22Rv1 (cell line): ENCODE measurements at regions not wholly inside any gene's neighbourhood (a gene's known extent, or its start where the extent isn't known, plus 50 kb on each side); places are given as distances from the start of the nearest gene placed in this dataset.

ENCODE experiments used
- H3K27ac ChIP-seq: fragments of 450-650 bp; 2 replicates; pipeline ENCODE4 v1.5.1; 2017
- ZFX ChIP-seq: fragments of 450-650 bp; IDR thresholded peaks from 2 replicates; pipeline ENCODE4 v1.6.1; 2017; ENCODE audit warnings: antibody characterized with exemption, borderline replicate concordance
- TF ChIP-seq, protein P1 (sequence below): fragments of 450-650 bp; IDR thresholded peaks from 2 replicates; pipeline ENCODE4 v1.5.1; 2017; ENCODE audit warnings: mild to moderate bottlenecking

DNA sequence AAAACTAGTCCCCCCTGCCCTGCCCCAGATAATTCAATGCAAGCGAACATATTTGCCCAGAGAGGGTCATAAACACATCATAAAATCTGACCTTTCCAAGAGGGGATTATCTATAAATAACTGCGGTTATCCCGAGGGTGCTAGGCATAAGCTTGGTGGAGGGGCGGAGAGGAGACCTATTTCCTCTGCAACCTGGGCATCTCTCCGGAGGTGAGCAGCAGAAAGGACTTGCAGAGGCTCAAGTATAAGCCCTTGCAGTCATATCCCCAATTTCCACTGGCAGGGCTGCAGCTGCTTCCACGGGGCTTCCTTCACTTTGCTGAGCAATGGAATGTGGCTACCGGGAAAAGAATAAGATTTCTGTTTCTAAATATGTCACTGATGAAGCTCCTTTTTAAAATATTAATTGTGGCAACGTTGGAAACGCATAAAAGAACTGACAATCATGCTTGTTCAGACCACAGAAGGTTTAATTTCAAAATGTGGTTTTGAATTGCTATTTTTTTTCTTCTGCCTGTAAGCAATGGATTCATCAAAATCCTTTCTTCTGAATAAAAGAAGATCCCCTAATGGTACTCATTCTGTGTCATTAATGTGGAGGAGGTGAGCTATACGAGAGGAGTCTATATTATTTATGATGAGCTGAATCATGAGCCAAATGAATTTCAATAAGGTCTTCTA, 268.9 kb upstream of the ATP2B1 start:
- TF ChIP-seq, protein P1, sequence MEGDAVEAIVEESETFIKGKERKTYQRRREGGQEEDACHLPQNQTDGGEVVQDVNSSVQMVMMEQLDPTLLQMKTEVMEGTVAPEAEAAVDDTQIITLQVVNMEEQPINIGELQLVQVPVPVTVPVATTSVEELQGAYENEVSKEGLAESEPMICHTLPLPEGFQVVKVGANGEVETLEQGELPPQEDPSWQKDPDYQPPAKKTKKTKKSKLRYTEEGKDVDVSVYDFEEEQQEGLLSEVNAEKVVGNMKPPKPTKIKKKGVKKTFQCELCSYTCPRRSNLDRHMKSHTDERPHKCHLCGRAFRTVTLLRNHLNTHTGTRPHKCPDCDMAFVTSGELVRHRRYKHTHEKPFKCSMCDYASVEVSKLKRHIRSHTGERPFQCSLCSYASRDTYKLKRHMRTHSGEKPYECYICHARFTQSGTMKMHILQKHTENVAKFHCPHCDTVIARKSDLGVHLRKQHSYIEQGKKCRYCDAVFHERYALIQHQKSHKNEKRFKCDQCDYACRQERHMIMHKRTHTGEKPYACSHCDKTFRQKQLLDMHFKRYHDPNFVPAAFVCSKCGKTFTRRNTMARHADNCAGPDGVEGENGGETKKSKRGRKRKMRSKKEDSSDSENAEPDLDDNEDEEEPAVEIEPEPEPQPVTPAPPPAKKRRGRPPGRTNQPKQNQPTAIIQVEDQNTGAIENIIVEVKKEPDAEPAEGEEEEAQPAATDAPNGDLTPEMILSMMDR, result no peak
- no peak for TF ChIP-seq ZFX
- H3K27ac ChIP-seq, result no peak overlapping the region

DNA sequence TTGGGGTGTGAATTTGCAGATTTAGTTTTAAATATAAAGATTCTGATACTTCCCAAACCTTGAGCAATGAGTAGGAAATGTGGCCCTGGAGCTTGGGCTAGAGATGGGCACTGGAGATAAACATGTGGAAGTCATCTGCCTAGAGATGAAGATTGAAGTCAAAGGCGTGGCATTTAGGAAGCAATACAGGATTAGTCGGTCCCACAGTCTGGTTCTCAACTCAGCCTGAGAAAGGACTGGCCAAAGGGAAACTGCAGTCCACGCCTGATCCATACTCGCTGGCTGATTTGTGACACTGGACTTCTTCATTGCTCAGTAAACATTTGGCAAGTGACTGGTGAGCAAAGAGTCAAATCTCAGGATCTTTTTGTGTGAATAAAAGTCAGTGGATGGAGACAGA, 268.2 kb upstream of the ATP2B1 start:
- no peak overlapping the region for H3K27ac ChIP-seq
- no peak for TF ChIP-seq ZFX
- TF ChIP-seq, protein P1, result no peak

DNA sequence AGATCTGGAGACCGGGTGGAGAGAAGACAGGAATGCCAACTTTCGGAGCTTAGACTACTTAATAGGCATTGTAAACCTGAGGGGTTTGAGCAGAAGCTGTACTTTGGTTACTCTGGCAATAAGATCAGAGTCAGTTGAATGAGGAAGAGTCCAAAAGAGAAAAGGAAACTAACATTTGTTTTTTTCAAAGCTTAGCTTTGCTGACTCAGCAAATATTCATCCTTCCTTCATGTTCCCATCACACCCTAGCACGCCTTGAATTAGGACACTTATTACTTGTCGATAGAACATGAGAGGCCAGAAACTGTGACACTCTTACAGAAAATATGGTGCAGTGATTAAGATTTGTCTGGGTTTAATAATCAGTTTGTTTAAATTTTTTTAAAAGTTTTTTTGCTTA, 266.9 kb upstream of the ATP2B1 start:
- no peak overlapping the region for H3K27ac ChIP-seq
- TF ChIP-seq ZFX, result no peak
- TF ChIP-seq, protein P1, result no peak

DNA sequence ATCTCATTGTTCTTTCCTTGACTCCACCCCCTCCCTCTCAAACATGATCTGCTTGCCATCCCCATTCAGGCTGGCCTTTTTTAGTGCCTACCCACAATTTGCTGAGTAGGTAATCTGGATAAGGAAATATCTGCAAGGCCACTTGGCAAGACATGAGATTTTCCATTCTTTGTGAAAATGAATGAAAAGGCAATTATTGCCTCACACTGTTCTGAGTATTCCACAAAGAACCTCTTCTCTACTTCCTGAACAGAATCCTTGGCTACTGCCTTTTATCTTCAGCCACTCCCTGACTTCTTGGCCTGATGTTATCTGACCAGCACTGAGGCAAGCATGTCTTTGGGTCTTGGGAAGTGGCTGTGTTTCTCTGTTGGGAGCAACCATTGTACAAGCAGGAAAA, 263.2 kb upstream of the ATP2B1 start:
- no peak for TF ChIP-seq ZFX
- TF ChIP-seq, protein P1, result no peak
- no peak overlapping the region for H3K27ac ChIP-seq

DNA sequence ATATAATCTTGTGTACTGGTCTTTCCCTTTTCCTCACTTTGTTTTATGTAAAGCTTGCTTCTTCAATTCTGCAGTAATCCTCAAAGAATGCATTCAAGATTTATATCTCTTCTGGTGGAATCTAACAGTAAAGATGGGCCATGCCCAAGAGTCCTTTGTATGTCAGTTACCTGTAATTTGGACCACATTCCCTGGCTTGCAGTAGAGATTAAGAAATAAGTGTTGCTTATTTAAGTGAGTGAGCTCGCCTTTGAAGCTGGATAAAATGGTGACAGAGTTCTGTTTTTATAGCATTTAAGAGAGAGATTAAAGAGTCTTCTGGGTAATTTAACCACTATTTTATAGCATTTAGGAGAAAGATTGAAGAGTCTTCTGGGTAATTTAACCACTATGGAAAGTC, 262.1 kb upstream of the ATP2B1 start:
- H3K27ac ChIP-seq, result no peak overlapping the region
- TF ChIP-seq ZFX, result no peak
- TF ChIP-seq, protein P1, result no peak

DNA sequence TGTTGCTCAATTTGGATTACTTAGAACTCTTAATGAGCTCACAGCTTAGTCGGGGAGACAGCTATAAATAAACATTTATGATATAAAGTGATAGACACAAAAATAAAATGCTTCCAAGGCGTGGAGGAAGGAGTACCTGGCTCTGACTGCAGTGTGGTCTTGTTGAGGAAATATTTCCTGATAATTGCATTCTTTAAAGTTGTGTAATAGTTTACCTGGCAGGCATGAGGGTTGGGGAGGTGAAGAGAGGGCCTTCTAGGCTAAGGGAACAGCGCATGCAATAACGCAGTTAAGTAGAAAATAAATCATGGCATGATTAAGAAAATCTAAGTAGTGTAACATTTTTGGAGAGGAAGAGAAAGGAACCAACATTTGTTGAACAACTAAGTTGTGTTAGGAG, 260.5 kb upstream of the ATP2B1 start:
- TF ChIP-seq, protein P1, result no peak
- no peak for TF ChIP-seq ZFX
- no peak overlapping the region for H3K27ac ChIP-seq

DNA sequence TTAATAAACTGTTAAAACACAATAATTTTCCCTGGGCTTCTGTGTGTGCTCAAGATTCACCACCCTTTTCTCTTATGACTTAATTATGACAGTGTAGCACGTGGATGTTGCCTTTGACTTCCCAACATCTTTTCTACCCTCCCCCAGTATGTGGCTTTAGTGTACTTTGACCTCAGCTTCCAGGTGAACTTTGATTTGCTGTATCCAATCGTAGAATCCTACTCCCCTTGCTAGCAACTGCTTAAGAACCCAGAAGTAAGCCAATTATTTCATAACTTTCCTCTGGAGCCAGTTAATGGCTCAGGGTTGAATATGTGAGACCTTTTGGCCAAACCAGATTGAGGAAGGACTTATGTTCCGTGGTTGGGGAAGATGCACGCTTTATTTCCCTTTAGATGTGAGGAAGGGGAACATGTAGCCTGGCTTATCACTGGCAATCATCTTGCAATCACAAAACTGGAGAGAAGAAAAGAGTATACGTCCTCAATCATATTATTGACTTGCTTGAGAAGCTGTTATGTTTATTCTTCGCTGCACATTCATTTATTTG, 259.6 kb upstream of the ATP2B1 start:
- TF ChIP-seq, protein P1, result no peak
- TF ChIP-seq ZFX, result no peak
- peak overlapping the region; percentile 31; the same call in 1 of the 2 replicates for H3K27ac ChIP-seq
